ENCODE measurements at regions not wholly inside any gene's neighbourhood (a gene's known extent, or its start where the extent isn't known, plus 50 kb on each side); places are given as distances from the start of the nearest gene placed in this dataset.

DNA sequence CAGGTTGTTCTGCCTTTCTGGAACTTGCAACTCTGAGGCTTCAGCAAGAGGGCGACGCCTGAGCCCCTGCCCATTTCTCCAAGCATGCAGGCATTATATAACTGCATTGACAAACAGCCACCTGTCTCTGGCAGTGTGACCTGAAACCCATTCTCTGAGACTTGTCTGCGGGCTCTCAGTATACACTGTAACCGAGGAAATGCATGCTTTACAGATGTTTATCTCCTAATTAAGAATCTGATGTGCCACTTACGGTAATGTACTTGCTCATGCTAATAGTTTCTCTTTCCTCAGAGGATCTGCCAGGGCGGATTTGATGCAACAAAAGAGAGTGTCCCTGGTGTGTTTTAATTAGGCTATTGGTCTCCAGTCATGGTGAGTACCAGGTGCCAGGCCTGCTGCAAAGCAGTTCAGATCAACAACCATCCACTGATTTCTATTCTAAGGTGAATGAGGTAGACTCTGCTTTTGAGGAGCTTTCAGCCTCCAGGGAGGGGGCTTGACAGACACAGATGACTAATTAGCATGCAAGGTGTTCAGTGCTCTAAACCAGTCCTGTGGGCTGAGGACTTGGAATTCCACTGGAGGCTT is 593.7 kb upstream of the KLF4 start:
- TF ChIP-seq, protein P1, sequence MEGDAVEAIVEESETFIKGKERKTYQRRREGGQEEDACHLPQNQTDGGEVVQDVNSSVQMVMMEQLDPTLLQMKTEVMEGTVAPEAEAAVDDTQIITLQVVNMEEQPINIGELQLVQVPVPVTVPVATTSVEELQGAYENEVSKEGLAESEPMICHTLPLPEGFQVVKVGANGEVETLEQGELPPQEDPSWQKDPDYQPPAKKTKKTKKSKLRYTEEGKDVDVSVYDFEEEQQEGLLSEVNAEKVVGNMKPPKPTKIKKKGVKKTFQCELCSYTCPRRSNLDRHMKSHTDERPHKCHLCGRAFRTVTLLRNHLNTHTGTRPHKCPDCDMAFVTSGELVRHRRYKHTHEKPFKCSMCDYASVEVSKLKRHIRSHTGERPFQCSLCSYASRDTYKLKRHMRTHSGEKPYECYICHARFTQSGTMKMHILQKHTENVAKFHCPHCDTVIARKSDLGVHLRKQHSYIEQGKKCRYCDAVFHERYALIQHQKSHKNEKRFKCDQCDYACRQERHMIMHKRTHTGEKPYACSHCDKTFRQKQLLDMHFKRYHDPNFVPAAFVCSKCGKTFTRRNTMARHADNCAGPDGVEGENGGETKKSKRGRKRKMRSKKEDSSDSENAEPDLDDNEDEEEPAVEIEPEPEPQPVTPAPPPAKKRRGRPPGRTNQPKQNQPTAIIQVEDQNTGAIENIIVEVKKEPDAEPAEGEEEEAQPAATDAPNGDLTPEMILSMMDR (IDR thresholded peaks at IDR 0.05), result no peak
- TF ChIP-seq ZFX (IDR thresholded peaks at IDR 0.05; ENCODE audit: borderline replicate concordance), result no peak

Data from 22Rv1 (cell line).